Endothelial cell (in vitro differentiated cells): ENCODE measurements at regions not wholly inside any gene's neighbourhood (a gene's known extent, or its start where the extent isn't known, plus 50 kb on each side); places are given as distances from the start of the nearest gene placed in this dataset.

Experiments
- DNase-seq: peaks from one replicate; pipeline ENCODE4 v3.0.0; 2021; ENCODE audit warnings: low spot score
- H3K27ac Mint-ChIP-seq: one replicate; pipeline ENCODE4 v1.8.0; 2021; ENCODE audit warnings: mixed read lengths, inconsistent platforms; ENCODE audit not compliant: unreplicated experiment
- H3K27me3 Mint-ChIP-seq: one replicate; pipeline ENCODE4 v1.8.0; 2021; ENCODE audit warnings: mild to moderate bottlenecking, moderate library complexity, mixed read lengths, inconsistent platforms; ENCODE audit not compliant: unreplicated experiment
- H3K36me3 Mint-ChIP-seq: one replicate; pipeline ENCODE4 v1.8.0; 2021; ENCODE audit warnings: mild to moderate bottlenecking, low read depth, mixed read lengths, inconsistent platforms; ENCODE audit not compliant: unreplicated experiment
- H3K4me1 Mint-ChIP-seq: one replicate; pipeline ENCODE4 v1.8.0; 2021; ENCODE audit warnings: mild to moderate bottlenecking, mixed read lengths, inconsistent platforms; ENCODE audit not compliant: unreplicated experiment
- H3K4me3 Mint-ChIP-seq: one replicate; pipeline ENCODE4 v1.8.0; 2021; ENCODE audit warnings: mild to moderate bottlenecking, mixed read lengths, inconsistent platforms; ENCODE audit not compliant: unreplicated experiment
- H3K9me3 Mint-ChIP-seq: one replicate; pipeline ENCODE4 v1.8.0; 2021; ENCODE audit warnings: mixed read lengths, inconsistent platforms; ENCODE audit not compliant: unreplicated experiment
- CTCF ChIP-seq: fragments of 200-600 bp; sonication (generic); IDR thresholded peaks from one replicate; pipeline ENCODE4 v1.5.0; 2021; ENCODE audit warnings: antibody characterized with exemption; ENCODE audit not compliant: unreplicated experiment

GRCh38 chr4:79585330-79585729 is 177.3 kb upstream of the GK2 start:
- no peak for DNase-seq
- no peaks in the 10 kb centered on the region for H3K36me3 Mint-ChIP-seq
- no peaks in the 10 kb centered on the region for H3K9me3 Mint-ChIP-seq
- H3K27ac Mint-ChIP-seq = no peak overlapping the region
- H3K4me1 Mint-ChIP-seq = no peaks in the 10 kb centered on the region
- peaks cover 3% of the 10 kb centered on the region for H3K27me3 Mint-ChIP-seq
- no peak for TF ChIP-seq CTCF
- H3K4me3 Mint-ChIP-seq = no peak overlapping the region

- TF ChIP-seq CTCF = no peak
- Mint-ChIP-seq H3K9me3 (no peaks in the 10 kb centered on the region), H3K4me3 (no peak overlapping the region), H3K4me1 (no peaks in the 10 kb centered on the region), H3K36me3 (no peaks in the 10 kb centered on the region), H3K27me3 (peaks cover 3% of the 10 kb centered on the region), H3K27ac (no peak overlapping the region)
- no peak for DNase-seq
Measured at GRCh38 chr4:79584902-79585301, 176.9 kb upstream of the GK2 start.

- Mint-ChIP-seq H3K27ac (no peak overlapping the region), H3K4me1 (no peaks in the 10 kb centered on the region), H3K36me3 (no peaks in the 10 kb centered on the region), H3K27me3 (peaks cover 3% of the 10 kb centered on the region), H3K4me3 (no peak overlapping the region), H3K9me3 (no peaks in the 10 kb centered on the region)
- TF ChIP-seq CTCF = no peak
- no peak for DNase-seq
Measured at GRCh38 chr4:79584352-79584751, 176.3 kb upstream of the GK2 start.

GRCh38 chr4:79578606-79579005 is 170.6 kb upstream of the GK2 start:
- TF ChIP-seq CTCF = no peak
- DNase-seq = no peak
- H3K36me3 Mint-ChIP-seq = no peaks in the 10 kb centered on the region
- no peaks in the 10 kb centered on the region for H3K9me3 Mint-ChIP-seq
- H3K27ac Mint-ChIP-seq = no peak overlapping the region
- H3K27me3 Mint-ChIP-seq = peaks cover 2% of the 10 kb centered on the region
- no peaks in the 10 kb centered on the region for H3K4me1 Mint-ChIP-seq
- H3K4me3 Mint-ChIP-seq = no peak overlapping the region

GRCh38 chr4:79576429-79576753 is 168.4 kb upstream of the GK2 start:
- TF ChIP-seq CTCF = no peak
- peak; percentile 13 for DNase-seq
- no peaks in the 10 kb centered on the region for H3K4me1 Mint-ChIP-seq
- H3K9me3 Mint-ChIP-seq = no peaks in the 10 kb centered on the region
- H3K36me3 Mint-ChIP-seq = no peaks in the 10 kb centered on the region
- no peak overlapping the region for H3K27ac Mint-ChIP-seq
- H3K27me3 Mint-ChIP-seq = peaks cover 2% of the 10 kb centered on the region
- no peak overlapping the region for H3K4me3 Mint-ChIP-seq
